Loucy (cell line): ENCODE measurements at regions not wholly inside any gene's neighbourhood (a gene's known extent, or its start where the extent isn't known, plus 50 kb on each side); places are given as distances from the start of the nearest gene placed in this dataset.

ENCODE experiments used
- EZH2phosphoT487 ChIP-seq: fragments of 200-600 bp; IDR thresholded peaks from 2 replicates; pipeline ENCODE4 v1.6.1; 2018; ENCODE audit warnings: antibody characterized with exemption, mild to moderate bottlenecking, moderate library complexity, borderline replicate concordance
- TF ChIP-seq, protein P1 (sequence below): fragments of 200-600 bp; sonication (generic); conservative IDR thresholded peaks from 2 replicates; pipeline ENCODE4 v1.5.1; 2014; ENCODE audit warnings: mild to moderate bottlenecking, antibody characterized with exemption, low read length

DNA sequence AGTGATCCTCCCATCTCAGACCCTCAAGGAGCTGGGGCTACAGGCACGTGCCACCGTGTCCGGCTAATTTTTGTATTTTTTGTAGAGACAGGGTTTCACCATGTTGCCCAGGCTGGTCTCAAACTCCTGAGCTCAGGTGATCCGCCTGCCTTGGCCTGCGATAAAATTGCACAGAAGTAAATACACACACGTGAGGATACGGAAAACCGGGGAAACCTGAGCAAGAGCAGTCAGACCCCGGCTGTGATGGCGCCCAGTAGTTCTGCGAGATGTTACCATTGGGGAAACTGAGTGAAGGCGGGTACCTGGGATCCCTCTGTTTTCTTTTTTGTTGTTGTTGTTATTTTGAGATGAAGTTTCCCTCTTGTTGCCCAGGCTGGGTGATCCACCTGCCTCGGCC lies 114.9 kb downstream of the C9orf50 start:
- TF ChIP-seq, protein P1, sequence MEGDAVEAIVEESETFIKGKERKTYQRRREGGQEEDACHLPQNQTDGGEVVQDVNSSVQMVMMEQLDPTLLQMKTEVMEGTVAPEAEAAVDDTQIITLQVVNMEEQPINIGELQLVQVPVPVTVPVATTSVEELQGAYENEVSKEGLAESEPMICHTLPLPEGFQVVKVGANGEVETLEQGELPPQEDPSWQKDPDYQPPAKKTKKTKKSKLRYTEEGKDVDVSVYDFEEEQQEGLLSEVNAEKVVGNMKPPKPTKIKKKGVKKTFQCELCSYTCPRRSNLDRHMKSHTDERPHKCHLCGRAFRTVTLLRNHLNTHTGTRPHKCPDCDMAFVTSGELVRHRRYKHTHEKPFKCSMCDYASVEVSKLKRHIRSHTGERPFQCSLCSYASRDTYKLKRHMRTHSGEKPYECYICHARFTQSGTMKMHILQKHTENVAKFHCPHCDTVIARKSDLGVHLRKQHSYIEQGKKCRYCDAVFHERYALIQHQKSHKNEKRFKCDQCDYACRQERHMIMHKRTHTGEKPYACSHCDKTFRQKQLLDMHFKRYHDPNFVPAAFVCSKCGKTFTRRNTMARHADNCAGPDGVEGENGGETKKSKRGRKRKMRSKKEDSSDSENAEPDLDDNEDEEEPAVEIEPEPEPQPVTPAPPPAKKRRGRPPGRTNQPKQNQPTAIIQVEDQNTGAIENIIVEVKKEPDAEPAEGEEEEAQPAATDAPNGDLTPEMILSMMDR: no peak
- no peak for TF ChIP-seq EZH2phosphoT487
